AG09319 (cell line): ENCODE measurements at regions not wholly inside any gene's neighbourhood (a gene's known extent, or its start where the extent isn't known, plus 50 kb on each side); places are given as distances from the start of the nearest gene placed in this dataset.
"Not testable (repeated sequence)": the region's sequence is repeated elsewhere in the genome, so short reads cannot be mapped to it uniquely, and the experiment has no call there.

Experiments used
- DNase-seq: peaks from one replicate; pipeline ENCODE4 v3.0.0-alpha.2; 2010; ENCODE audit warnings: low read depth; ENCODE audit errors: extremely low read depth
- TF ChIP-seq, protein P1 (sequence below): IDR thresholded peaks from 2 replicates; pipeline ENCODE4 v1.5.1; 2011; ENCODE audit warnings: low read depth, mild to moderate bottlenecking, inconsistent platforms, low read length, moderate library complexity

DNA sequence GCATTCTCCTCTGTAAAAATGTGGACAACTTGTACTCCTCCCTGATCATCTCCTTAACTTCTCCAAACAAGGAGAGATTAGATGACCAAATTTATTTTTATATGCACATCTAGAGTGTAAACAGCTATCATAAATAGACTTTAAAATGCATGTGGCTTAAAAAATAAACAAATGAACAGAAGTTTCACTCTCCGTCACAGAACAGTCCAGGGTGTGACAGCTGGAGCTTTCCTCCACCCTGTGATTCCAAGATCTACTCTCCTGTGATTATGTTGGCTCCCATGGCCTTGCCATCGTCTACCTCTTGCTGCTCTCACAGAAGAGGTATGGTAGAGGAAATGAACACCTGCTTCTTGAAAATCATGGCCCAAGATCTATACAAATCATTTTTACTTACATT is 560.2 kb downstream of the TOX3 start:
- TF ChIP-seq, protein P1, sequence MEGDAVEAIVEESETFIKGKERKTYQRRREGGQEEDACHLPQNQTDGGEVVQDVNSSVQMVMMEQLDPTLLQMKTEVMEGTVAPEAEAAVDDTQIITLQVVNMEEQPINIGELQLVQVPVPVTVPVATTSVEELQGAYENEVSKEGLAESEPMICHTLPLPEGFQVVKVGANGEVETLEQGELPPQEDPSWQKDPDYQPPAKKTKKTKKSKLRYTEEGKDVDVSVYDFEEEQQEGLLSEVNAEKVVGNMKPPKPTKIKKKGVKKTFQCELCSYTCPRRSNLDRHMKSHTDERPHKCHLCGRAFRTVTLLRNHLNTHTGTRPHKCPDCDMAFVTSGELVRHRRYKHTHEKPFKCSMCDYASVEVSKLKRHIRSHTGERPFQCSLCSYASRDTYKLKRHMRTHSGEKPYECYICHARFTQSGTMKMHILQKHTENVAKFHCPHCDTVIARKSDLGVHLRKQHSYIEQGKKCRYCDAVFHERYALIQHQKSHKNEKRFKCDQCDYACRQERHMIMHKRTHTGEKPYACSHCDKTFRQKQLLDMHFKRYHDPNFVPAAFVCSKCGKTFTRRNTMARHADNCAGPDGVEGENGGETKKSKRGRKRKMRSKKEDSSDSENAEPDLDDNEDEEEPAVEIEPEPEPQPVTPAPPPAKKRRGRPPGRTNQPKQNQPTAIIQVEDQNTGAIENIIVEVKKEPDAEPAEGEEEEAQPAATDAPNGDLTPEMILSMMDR: no peak
- no peak for DNase-seq

DNA sequence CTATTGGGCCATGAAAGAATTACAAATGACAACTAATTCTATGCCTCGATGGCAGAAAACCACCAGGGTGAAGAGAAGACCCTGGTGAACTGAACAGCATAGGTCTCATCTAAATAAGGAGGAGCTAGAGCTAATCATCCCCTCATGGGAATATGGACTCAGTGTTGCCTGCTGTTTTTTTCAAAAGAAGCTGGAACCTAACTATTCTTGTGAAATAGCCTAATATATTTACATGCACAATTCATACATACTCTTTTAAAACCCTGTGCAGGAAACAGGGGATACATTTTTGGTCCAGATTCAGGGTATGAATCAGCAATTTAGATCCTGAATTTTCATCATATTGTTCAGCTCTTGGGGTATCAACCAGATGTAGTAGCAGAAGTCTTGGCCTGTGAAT is 560.6 kb downstream of the TOX3 start:
- TF ChIP-seq, protein P1: no peak
- no peak for DNase-seq

DNA sequence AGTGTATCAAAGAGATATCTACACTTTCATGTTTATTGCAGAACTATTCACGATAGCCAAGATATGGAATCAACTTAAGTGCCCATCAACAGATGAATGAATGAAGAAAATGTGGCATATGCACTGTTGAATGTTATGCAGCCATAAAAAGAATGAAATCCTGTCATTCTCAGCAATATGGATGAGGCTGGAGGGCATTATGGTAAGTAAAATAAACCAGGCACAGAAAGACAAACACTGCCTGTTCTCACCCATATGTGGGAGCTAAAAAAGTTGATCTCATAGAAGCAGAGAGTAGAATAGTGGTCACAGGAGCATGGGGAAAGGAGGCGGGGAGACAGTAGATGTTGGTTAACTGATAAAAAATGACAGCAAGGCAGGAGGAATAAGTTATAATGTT is 561.8 kb downstream of the TOX3 start:
- no peak for DNase-seq
- TF ChIP-seq, protein P1: no peak

DNA sequence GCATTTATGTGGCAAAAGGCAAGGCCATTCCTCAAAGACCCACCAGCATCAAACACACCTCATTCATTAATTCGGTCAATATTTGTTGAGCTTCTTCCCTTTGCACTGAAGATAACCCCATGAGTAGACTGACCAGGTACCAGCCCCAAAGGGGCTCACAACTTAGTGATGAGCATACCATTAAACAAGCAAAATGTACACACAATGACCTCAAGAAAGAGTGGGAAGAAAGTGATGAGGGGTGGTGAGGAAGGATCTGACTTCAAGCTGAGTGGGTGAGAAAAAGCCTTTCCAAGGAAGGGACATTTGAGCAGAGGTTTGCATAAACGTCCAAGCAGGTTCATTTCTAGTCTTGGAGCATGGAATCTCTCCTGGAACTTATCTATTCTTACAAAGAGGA is 562.5 kb downstream of the TOX3 start:
- TF ChIP-seq, protein P1: no peak
- no peak for DNase-seq

DNA sequence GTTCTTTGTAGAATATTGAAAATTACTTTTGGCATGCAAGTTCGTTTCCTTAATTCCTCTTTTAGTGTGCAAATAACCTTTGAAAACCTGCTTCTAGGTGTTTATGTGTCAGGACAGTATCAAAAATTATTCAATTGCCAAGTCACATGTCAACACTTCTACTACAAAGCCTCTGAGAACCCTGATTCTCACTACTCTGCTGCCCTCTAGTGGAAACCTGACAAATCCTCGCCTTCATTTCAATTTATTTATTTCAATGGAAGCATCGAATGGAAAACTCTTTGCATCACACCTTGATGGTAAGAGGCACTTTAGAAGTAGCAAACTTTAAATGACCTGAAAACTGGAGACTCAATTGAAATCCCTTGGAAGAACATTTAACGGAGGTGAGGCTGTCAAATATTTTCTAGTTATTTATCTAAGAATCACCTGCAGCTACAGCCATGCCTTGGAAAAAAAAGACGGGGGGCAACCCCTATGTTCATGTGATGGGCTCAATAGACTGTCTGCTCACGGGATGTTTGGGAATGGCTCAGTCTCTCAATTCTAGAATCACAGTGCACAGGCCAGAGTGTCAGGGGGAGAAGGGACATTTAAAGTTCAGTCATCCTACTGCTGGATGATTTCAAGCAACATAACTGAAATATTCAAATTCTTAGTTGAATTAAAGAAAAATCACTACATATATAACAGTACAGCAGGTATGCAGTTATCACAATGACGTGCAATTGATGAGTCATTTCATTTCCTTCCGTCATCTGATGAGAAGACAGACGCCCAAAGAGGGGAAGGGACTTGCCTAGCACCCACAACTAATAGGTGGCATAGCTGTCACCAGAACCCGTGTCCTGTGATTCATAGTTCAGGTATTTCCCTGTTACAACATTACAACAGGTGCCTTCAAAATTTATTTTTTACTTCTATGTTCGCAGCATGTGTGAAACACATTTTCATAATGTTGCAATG is 563.9 kb downstream of the TOX3 start:
- DNase-seq: peak; percentile 49
- TF ChIP-seq, protein P1: peak; percentile 62

DNA sequence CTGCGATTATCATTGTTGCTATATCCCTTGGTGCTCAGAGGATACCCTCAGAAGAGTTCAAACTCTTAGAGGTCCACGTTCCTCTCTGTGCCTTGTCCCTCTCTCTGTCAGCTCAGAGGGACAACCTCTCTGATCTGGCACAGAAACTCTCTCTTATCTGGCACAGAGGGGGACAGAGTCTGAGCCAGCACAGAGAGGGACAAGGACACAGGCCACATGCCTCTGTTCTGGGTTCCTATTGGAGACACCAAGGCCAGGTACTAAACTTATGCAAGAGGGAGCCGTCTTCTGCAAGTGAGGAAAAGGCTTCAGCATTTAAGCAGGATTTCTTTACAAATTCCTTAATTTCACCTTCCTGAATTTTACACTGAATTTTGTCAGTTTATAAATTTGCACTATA is 565.2 kb downstream of the TOX3 start:
- no peak for DNase-seq
- TF ChIP-seq, protein P1: no peak

DNA sequence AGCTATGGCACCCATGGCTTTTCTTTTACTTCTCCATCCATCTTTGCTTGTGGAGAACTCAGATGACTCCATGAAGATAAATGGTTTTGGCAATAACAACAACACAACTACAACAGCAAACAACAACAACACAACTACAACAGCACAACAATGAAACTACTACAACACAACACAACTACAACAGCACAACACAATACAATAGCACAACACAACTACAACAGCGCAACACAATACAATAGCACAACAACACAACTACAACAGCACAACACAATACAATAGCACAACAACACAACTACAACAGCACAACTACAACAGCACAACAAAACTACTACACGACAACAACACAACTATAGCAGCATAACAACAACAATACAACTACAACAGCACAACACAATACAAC is 569.4 kb downstream of the TOX3 start:
- not testable (repeated sequence) for DNase-seq

DNA sequence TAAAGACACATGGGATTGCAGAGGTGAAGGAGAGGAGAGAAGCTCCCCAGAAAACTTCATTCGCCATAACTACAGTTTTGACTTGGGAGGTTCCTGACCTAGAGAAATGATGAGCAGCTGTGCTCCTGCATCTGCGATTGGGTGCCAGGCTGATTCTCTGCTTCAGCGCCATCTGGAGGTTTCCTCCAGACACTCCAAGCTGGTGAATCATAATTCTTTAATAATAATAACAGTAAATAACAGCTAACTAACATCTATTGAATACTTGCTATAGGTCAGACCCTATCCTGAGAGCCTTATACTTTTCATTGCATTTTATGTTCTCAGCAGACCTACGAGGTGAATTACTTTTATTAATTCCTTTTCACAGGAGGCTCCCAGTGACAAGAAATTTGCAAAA is 575.8 kb downstream of the TOX3 start:
- TF ChIP-seq, protein P1: peak; percentile 41
- no peak for DNase-seq
